ENCODE measurements at regions not wholly inside any gene's neighbourhood (a gene's known extent, or its start where the extent isn't known, plus 50 kb on each side); places are given as distances from the start of the nearest gene placed in this dataset.
A peak's percentile ranks its signal among the peaks of the same experiment; 100 is the strongest.
"Not testable (repeated sequence)": the region's sequence is repeated elsewhere in the genome, so short reads cannot be mapped to it uniquely, and the experiment has no call there.

DNA sequence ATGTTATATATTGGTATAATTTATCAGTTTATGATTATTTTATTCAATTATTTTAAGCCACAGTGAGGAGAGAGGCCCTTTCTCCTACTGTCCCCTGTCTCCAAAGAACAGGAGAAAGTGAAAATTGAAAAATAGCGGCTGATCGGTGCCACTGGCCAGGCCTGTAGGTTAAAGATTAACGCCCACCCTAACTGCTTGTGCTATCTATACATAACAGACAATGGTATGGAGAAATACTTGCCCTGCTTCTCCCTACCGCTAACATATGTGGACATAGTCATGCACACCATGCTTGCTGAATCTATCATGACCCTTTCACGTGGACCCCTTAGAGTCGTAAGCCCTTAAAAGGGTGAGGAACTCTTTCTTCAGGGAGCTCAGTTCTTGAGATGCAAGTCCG is 67.5 kb downstream of the EIF1AY start:
- no peak overlapping the region for H3K4me3 ChIP-seq (ENCODE audit: low read depth, low read length)
- peaks cover 0 to 11% (median 0%) of the 10 kb centered on the region in 7 donors for H3K9me3 Mint-ChIP-seq
- no peak overlapping the region for H3K27ac ChIP-seq (ENCODE audit: insufficient read depth, low read length, poor library complexity, severe bottlenecking)
- H3K4me1 Mint-ChIP-seq, result no peaks in the 10 kb centered on the region
- no peaks in the 10 kb centered on the region for H3K9me3 ChIP-seq (ENCODE audit: control insufficient read depth in 2 of 2, low read length in 2 of 2)
- H3K27me3 Mint-ChIP-seq, result no peaks in the 10 kb centered on the region
- no peaks in the 10 kb centered on the region for H3K36me3 Mint-ChIP-seq
- no peaks in the 10 kb centered on the region for H3K4me1 ChIP-seq (ENCODE audit: control insufficient read depth, insufficient read depth, low read length, poor library complexity, severe bottlenecking)
- H3K4me3 Mint-ChIP-seq, result no peak overlapping the region
- H3K27me3 ChIP-seq (ENCODE audit: control insufficient read depth, insufficient read depth, low read length), result no peaks in the 10 kb centered on the region
- DNase-seq, result no peak
- no peak for ATAC-seq (ENCODE audit: low read depth in 2 of 2)
- H3K36me3 ChIP-seq (ENCODE audit: control insufficient read depth, insufficient read depth, low read length), result no peaks in the 10 kb centered on the region
- H3K27ac Mint-ChIP-seq, result no peak overlapping the region

DNA sequence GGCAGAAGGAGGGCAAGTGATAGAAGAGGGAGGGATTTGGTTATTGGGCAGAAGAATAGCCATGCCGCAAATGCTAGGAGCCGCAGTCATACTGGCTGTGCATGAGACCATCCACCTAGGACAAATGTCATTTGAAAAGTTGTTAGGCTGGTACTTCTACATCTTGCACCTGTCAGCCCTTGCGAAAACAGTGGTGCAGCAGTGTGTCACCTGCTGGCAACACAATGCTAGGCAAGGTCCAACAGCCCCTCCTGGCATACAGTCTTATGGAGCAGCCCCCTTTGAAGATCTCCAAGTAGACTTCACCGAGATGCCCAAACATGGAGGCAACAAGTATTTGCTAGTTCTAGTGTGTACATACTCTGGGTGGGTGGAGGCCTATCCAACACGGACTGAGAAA is 72.7 kb downstream of the EIF1AY start:
- Histone ChIP-seq H3K9me3 (ENCODE audit: control insufficient read depth in 2 of 2, low read length in 2 of 2) (no peaks in the 10 kb centered on the region), H3K4me1 (ENCODE audit: control insufficient read depth, insufficient read depth, low read length, poor library complexity, severe bottlenecking) (no peaks in the 10 kb centered on the region), H3K4me3 (ENCODE audit: low read depth, low read length) (no peak overlapping the region), H3K27me3 (ENCODE audit: control insufficient read depth, insufficient read depth, low read length) (no peaks in the 10 kb centered on the region), H3K27ac (ENCODE audit: insufficient read depth, low read length, poor library complexity, severe bottlenecking) (no peak overlapping the region), H3K36me3 (ENCODE audit: control insufficient read depth, insufficient read depth, low read length) (no peaks in the 10 kb centered on the region)
- no peaks in the 10 kb centered on the region for H3K4me1 Mint-ChIP-seq
- H3K9me3 Mint-ChIP-seq, result no peaks in the 10 kb centered on the region
- H3K27me3 Mint-ChIP-seq, result no peaks in the 10 kb centered on the region
- no peak overlapping the region for H3K4me3 Mint-ChIP-seq
- H3K27ac Mint-ChIP-seq, result no peak overlapping the region
- ATAC-seq (ENCODE audit: low read depth in 2 of 2) (no peak), DNase-seq (peak in 1 of 3 donors; percentile 4)
- H3K36me3 Mint-ChIP-seq, result no peaks in the 10 kb centered on the region

DNA sequence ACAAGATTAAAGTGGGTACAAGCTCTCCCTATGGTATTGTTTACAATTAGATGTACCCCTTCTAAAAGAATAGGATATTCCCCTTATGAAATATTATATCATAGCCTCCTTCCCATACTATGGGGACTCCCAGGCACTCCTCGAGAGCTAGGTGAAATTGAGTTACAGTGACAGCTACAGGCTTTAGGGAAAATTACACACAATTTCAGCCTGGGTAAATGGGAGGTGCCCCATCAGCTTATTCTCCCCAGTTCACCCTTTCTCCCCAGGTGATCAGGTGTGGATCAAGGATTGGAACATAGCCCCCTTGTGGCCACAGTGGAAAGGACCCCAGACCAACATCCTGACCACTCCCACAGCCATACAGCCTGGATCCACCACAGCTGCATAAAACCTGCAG is 73.3 kb downstream of the EIF1AY start:
- H3K27ac Mint-ChIP-seq, result peak overlapping the region in 1 of 3 donors; percentile 32
- not testable (repeated sequence) for H3K36me3 Mint-ChIP-seq, DNase-seq

DNA sequence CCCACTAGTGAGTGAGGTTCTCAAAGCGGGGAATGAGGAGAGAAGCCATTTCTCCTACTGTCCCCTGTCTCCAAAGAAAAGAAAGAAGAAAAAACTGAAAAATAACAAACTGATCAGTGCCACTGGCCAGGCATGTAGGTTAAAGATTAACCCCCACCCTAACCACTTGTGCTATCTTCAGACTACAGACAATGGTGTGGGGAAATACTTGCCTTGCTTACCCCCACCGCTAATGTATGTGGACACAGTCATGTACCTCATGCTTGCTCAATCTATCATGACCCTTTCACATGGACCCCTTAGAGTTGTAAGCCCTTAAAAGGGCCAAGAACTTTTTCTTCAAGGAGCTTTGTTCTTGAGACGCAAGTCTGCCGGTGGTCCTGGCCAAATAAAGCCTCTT is 75.9 kb downstream of the EIF1AY start:
- Histone ChIP-seq H3K36me3 (ENCODE audit: control insufficient read depth, insufficient read depth, low read length) (no peaks in the 10 kb centered on the region), H3K27ac (ENCODE audit: insufficient read depth, low read length, poor library complexity, severe bottlenecking) (no peak overlapping the region), H3K27me3 (ENCODE audit: control insufficient read depth, insufficient read depth, low read length) (no peaks in the 10 kb centered on the region), H3K9me3 (ENCODE audit: control insufficient read depth in 2 of 2, low read length in 2 of 2) (no peaks in the 10 kb centered on the region), H3K4me1 (ENCODE audit: control insufficient read depth, insufficient read depth, low read length, poor library complexity, severe bottlenecking) (no peaks in the 10 kb centered on the region), H3K4me3 (ENCODE audit: low read depth, low read length) (no peak overlapping the region)
- Mint-ChIP-seq H3K4me3 (no peak overlapping the region), H3K9me3 (no peaks in the 10 kb centered on the region), H3K27ac (no peak overlapping the region), H3K4me1 (no peaks in the 10 kb centered on the region), H3K27me3 (no peaks in the 10 kb centered on the region), H3K36me3 (no peaks in the 10 kb centered on the region)
- ATAC-seq (ENCODE audit: low read depth in 2 of 2) (no peak), DNase-seq (no peak)

More for the DNA sequence above, 73.3 kb downstream of the EIF1AY start:
- not testable (repeated sequence) for H3K9me3 ChIP-seq (ENCODE audit: control insufficient read depth in 2 of 2, low read length in 2 of 2); H3K9me3 Mint-ChIP-seq; ATAC-seq (ENCODE audit: low read depth in 2 of 2); H3K4me3 ChIP-seq (ENCODE audit: low read depth, low read length); H3K27ac ChIP-seq (ENCODE audit: insufficient read depth, low read length, poor library complexity, severe bottlenecking); H3K4me1 Mint-ChIP-seq; H3K27me3 ChIP-seq (ENCODE audit: control insufficient read depth, insufficient read depth, low read length); H3K4me3 Mint-ChIP-seq; H3K27me3 Mint-ChIP-seq; H3K36me3 ChIP-seq (ENCODE audit: control insufficient read depth, insufficient read depth, low read length); H3K4me1 ChIP-seq (ENCODE audit: control insufficient read depth, insufficient read depth, low read length, poor library complexity, severe bottlenecking)

DNA sequence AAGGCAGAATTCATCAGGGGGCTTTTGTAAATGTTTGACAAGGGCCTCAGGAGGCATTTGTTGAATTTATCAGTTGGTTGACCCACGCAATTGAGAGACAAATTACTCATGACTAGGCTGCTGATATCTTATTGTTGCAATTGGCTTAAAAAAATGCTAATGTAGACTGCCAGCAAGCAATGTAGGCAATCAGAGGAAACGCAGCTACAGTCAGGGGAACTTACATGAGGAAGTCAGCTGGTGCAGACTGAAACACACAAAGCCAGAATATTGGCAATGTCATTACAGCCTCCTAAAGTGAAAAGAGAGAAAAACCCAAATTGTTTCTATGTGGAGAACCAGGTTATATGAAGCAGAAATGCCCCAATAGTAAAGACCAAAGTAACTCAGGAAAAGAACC is 83.9 kb downstream of the EIF1AY start:
- Histone ChIP-seq H3K27me3 (ENCODE audit: control insufficient read depth, insufficient read depth, low read length) (no peaks in the 10 kb centered on the region), H3K9me3 (ENCODE audit: control insufficient read depth in 2 of 2, low read length in 2 of 2) (no peaks in the 10 kb centered on the region), H3K36me3 (ENCODE audit: control insufficient read depth, insufficient read depth, low read length) (no peaks in the 10 kb centered on the region), H3K4me3 (ENCODE audit: low read depth, low read length) (no peak overlapping the region), H3K27ac (ENCODE audit: insufficient read depth, low read length, poor library complexity, severe bottlenecking) (no peak overlapping the region), H3K4me1 (ENCODE audit: control insufficient read depth, insufficient read depth, low read length, poor library complexity, severe bottlenecking) (no peaks in the 10 kb centered on the region)
- Mint-ChIP-seq H3K36me3 (no peaks in the 10 kb centered on the region), H3K27ac (no peak overlapping the region), H3K4me1 (no peaks in the 10 kb centered on the region), H3K27me3 (no peaks in the 10 kb centered on the region), H3K4me3 (no peak overlapping the region), H3K9me3 (no peaks in the 10 kb centered on the region)
- DNase-seq (no peak), ATAC-seq (ENCODE audit: low read depth in 2 of 2) (no peak)

DNA sequence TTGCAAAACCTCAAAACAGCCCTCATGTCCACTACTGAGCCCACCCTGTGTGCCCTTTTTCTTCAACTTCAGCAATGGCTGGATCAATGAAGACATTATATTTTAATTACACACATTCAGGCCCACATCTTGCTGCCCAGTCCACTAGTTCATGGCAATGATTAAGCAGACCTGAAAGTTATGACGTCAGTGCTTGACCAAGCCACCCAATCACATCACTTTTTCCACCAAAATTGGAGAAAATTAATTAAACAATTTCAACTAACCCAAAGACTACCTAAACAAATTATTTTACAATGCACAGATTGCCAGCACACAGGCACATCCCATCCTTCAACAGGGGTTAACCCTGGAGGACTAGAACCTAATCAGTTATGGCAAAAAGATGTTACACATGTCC is 86.6 kb downstream of the EIF1AY start:
- Mint-ChIP-seq H3K27me3 (no peaks in the 10 kb centered on the region), H3K27ac (no peak overlapping the region), H3K4me3 (no peak overlapping the region), H3K36me3 (no peaks in the 10 kb centered on the region), H3K4me1 (peaks cover 0 to 2% (median 0%) of the 10 kb centered on the region in 4 donors), H3K9me3 (no peaks in the 10 kb centered on the region)
- ATAC-seq (ENCODE audit: low read depth in 2 of 2), result no peak
- no peaks in the 10 kb centered on the region for H3K9me3 ChIP-seq (ENCODE audit: control insufficient read depth in 2 of 2, low read length in 2 of 2)
- no peaks in the 10 kb centered on the region for H3K27me3 ChIP-seq (ENCODE audit: control insufficient read depth, insufficient read depth, low read length)
- H3K4me3 ChIP-seq (ENCODE audit: low read depth, low read length), result no peak overlapping the region
- no peaks in the 10 kb centered on the region for H3K4me1 ChIP-seq (ENCODE audit: control insufficient read depth, insufficient read depth, low read length, poor library complexity, severe bottlenecking)
- no peak overlapping the region for H3K27ac ChIP-seq (ENCODE audit: insufficient read depth, low read length, poor library complexity, severe bottlenecking)
- no peaks in the 10 kb centered on the region for H3K36me3 ChIP-seq (ENCODE audit: control insufficient read depth, insufficient read depth, low read length)
- no peak for DNase-seq

DNA sequence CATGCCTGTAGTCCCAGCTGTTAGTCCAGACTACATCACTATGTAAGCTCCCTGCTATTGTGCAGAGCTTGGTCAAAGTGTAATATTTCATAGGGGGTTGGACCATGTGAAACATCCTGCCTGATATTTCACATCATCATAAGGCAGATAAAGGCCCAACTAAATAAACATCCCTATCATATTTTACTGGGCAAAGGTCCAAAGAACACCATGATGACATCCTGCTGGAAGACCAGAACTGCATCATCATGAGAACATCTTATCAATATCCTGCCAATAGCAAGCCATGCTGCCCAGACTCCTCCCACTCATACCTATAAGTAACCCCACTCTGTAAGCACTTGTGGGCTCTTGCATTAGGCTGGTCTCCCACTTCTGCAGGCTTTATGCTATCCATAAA is 88.6 kb downstream of the EIF1AY start:
- H3K4me3 Mint-ChIP-seq, result no peak overlapping the region
- Histone ChIP-seq H3K4me1 (ENCODE audit: control insufficient read depth, insufficient read depth, low read length, poor library complexity, severe bottlenecking) (no peaks in the 10 kb centered on the region), H3K36me3 (ENCODE audit: control insufficient read depth, insufficient read depth, low read length) (no peaks in the 10 kb centered on the region), H3K4me3 (ENCODE audit: low read depth, low read length) (no peak overlapping the region), H3K27me3 (ENCODE audit: control insufficient read depth, insufficient read depth, low read length) (no peaks in the 10 kb centered on the region), H3K27ac (ENCODE audit: insufficient read depth, low read length, poor library complexity, severe bottlenecking) (no peak overlapping the region), H3K9me3 (ENCODE audit: control insufficient read depth in 2 of 2, low read length in 2 of 2) (no peaks in the 10 kb centered on the region)
- H3K9me3 Mint-ChIP-seq, result no peaks in the 10 kb centered on the region
- ATAC-seq (ENCODE audit: low read depth in 2 of 2), result no peak
- H3K36me3 Mint-ChIP-seq, result no peaks in the 10 kb centered on the region
- peaks cover 0 to 4% (median 0%) of the 10 kb centered on the region in 4 donors for H3K4me1 Mint-ChIP-seq
- no peak for DNase-seq
- H3K27me3 Mint-ChIP-seq, result peaks cover 4% of the 10 kb centered on the region
- no peak overlapping the region for H3K27ac Mint-ChIP-seq

DNA sequence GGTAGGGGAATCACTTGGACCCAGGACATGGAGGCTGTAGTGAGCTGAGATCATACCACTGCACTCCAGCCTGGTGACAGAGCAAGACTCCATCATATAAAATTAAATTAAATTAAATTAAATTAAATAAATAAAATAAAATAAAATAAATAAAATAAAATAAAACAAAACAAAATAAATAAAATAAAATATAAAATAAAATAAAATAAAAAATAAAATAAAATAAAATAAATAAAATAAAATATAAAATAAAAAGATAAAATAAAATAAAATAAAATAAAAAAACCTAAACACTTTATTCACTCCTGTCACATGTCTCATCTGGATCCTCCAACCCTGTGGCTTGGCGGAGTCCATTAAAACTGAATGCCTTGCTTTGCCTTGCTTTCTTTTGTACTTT is 89.8 kb downstream of the EIF1AY start:
- H3K36me3 ChIP-seq (ENCODE audit: control insufficient read depth, insufficient read depth, low read length); H3K9me3 Mint-ChIP-seq; H3K4me1 ChIP-seq (ENCODE audit: control insufficient read depth, insufficient read depth, low read length, poor library complexity, severe bottlenecking); H3K27me3 ChIP-seq (ENCODE audit: control insufficient read depth, insufficient read depth, low read length); H3K27me3 Mint-ChIP-seq; H3K36me3 Mint-ChIP-seq; H3K4me1 Mint-ChIP-seq; ATAC-seq (ENCODE audit: low read depth in 2 of 2); H3K27ac ChIP-seq (ENCODE audit: insufficient read depth, low read length, poor library complexity, severe bottlenecking); H3K27ac Mint-ChIP-seq; H3K4me3 Mint-ChIP-seq; H3K4me3 ChIP-seq (ENCODE audit: low read depth, low read length); H3K9me3 ChIP-seq (ENCODE audit: control insufficient read depth in 2 of 2, low read length in 2 of 2); DNase-seq: not testable (repeated sequence)
